HEK293 (cell line): ENCODE measurements at regions not wholly inside any gene's neighbourhood (a gene's known extent, or its start where the extent isn't known, plus 50 kb on each side); places are given as distances from the start of the nearest gene placed in this dataset.

ENCODE experiments used
- GLI4 ChIP-seq: fragments of 450-650 bp; formaldehyde crosslinking; IDR thresholded peaks from 2 replicates; pipeline ENCODE4 v1.5.1; 2016; ENCODE audit warnings: missing biosample characterization, missing genetic modification characterization
- TCF7L2 ChIP-seq: IDR thresholded peaks from 2 replicates; pipeline ENCODE4 v1.6.1; 2011; ENCODE audit warnings: low read depth, mild to moderate bottlenecking, inconsistent platforms, low read length, moderate library complexity, borderline replicate concordance
- YY1 ChIP-seq: fragments of 450-650 bp; formaldehyde crosslinking; IDR thresholded peaks from 2 replicates; pipeline ENCODE4 v1.5.1; 2018; ENCODE audit warnings: missing biosample characterization, missing genetic modification characterization
- ZNF423 ChIP-seq: fragments of 450-650 bp; formaldehyde crosslinking; IDR thresholded peaks from 2 replicates; pipeline ENCODE4 v1.5.1; 2016; ENCODE audit warnings: missing biosample characterization, missing genetic modification characterization
- ZNF449 ChIP-seq: fragments of 450-650 bp; formaldehyde crosslinking; IDR thresholded peaks from 2 replicates; pipeline ENCODE4 v1.5.1; 2017; ENCODE audit warnings: missing biosample characterization, mild to moderate bottlenecking, missing genetic modification characterization, moderate library complexity
- ZNF624 ChIP-seq: fragments of 450-650 bp; formaldehyde crosslinking; IDR thresholded peaks from 2 replicates; pipeline ENCODE4 v1.5.1; 2017; ENCODE audit warnings: missing biosample characterization, missing genetic modification characterization
- ZNF707 ChIP-seq: fragments of 450-650 bp; formaldehyde crosslinking; IDR thresholded peaks from 2 replicates; pipeline ENCODE4 v1.5.1; 2016; ENCODE audit warnings: missing biosample characterization, missing genetic modification characterization
- ZNF768 ChIP-seq: fragments of 450-650 bp; formaldehyde crosslinking; IDR thresholded peaks from 2 replicates; pipeline ENCODE4 v1.5.1; 2018; ENCODE audit warnings: missing biosample characterization, mild to moderate bottlenecking, missing genetic modification characterization
- TF ChIP-seq, protein P1 (sequence below): fragments of 450-650 bp; formaldehyde crosslinking; IDR thresholded peaks from 2 replicates; pipeline ENCODE4 v1.5.1; 2016; ENCODE audit warnings: missing biosample characterization, missing genetic modification characterization
- TF ChIP-seq, protein P2 (sequence below): fragments of 450-650 bp; formaldehyde crosslinking; IDR thresholded peaks from 2 replicates; pipeline ENCODE4 v1.5.1; 2016; ENCODE audit warnings: missing biosample characterization, missing genetic modification characterization, low read depth
- TF ChIP-seq, protein P3 (sequence below): sonication (generic); formaldehyde crosslinking; IDR thresholded peaks from 2 replicates; pipeline ENCODE4 v1.8.1; 2022; ENCODE audit warnings: mild to moderate bottlenecking, moderate library complexity, missing genetic modification reagents

- no peak for TF ChIP-seq TCF7L2
- TF ChIP-seq ZNF707 (tag by site-specific recombination) = no peak
- no peak for TF ChIP-seq ZNF423 (tag by site-specific recombination)
- TF ChIP-seq, protein P1, sequence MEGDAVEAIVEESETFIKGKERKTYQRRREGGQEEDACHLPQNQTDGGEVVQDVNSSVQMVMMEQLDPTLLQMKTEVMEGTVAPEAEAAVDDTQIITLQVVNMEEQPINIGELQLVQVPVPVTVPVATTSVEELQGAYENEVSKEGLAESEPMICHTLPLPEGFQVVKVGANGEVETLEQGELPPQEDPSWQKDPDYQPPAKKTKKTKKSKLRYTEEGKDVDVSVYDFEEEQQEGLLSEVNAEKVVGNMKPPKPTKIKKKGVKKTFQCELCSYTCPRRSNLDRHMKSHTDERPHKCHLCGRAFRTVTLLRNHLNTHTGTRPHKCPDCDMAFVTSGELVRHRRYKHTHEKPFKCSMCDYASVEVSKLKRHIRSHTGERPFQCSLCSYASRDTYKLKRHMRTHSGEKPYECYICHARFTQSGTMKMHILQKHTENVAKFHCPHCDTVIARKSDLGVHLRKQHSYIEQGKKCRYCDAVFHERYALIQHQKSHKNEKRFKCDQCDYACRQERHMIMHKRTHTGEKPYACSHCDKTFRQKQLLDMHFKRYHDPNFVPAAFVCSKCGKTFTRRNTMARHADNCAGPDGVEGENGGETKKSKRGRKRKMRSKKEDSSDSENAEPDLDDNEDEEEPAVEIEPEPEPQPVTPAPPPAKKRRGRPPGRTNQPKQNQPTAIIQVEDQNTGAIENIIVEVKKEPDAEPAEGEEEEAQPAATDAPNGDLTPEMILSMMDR (tag by site-specific recombination) = no peak
- TF ChIP-seq ZNF449 (tag by site-specific recombination) = no peak
- TF ChIP-seq ZNF624 (tag by site-specific recombination) = no peak
- no peak for TF ChIP-seq YY1
- TF ChIP-seq, protein P2, sequence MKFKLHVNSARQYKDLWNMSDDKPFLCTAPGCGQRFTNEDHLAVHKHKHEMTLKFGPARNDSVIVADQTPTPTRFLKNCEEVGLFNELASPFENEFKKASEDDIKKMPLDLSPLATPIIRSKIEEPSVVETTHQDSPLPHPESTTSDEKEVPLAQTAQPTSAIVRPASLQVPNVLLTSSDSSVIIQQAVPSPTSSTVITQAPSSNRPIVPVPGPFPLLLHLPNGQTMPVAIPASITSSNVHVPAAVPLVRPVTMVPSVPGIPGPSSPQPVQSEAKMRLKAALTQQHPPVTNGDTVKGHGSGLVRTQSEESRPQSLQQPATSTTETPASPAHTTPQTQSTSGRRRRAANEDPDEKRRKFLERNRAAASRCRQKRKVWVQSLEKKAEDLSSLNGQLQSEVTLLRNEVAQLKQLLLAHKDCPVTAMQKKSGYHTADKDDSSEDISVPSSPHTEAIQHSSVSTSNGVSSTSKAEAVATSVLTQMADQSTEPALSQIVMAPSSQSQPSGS (tag by site-specific recombination) = no peak
- TF ChIP-seq, protein P3, sequence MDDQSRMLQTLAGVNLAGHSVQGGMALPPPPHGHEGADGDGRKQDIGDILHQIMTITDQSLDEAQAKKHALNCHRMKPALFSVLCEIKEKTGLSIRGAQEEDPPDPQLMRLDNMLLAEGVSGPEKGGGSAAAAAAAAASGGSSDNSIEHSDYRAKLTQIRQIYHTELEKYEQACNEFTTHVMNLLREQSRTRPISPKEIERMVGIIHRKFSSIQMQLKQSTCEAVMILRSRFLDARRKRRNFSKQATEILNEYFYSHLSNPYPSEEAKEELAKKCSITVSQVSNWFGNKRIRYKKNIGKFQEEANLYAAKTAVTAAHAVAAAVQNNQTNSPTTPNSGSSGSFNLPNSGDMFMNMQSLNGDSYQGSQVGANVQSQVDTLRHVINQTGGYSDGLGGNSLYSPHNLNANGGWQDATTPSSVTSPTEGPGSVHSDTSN = no peak
- TF ChIP-seq GLI4 = no peak
- no peak for TF ChIP-seq ZNF768
These were observed 657.8 kb downstream of the DIPK2A start for GRCh38 chr3:144629381-144629780.
